RWPE2 (cell line): ENCODE measurements at regions not wholly inside any gene's neighbourhood (a gene's known extent, or its start where the extent isn't known, plus 50 kb on each side); places are given as distances from the start of the nearest gene placed in this dataset.
"Not testable (repeated sequence)": the region's sequence is repeated elsewhere in the genome, so short reads cannot be mapped to it uniquely, and the experiment has no call there.

Source experiments
- ATAC-seq: fragments of 200-7000 bp; cut with Tn5 transposase; 3 replicates; pipeline ENCODE4 v1.9.1; 2021; ENCODE audit warnings: low read depth
- DNase-seq: peaks from one replicate; pipeline ENCODE4 v3.0.0-alpha.2; 2020; ENCODE audit warnings: low spot score
- H3K27ac ChIP-seq: fragments of 450-650 bp; 2 replicates; pipeline ENCODE4 v1.5.1; 2017; ENCODE audit warnings: mild to moderate bottlenecking; ENCODE audit not compliant: poor library complexity, severe bottlenecking
- H3K27me3 ChIP-seq: fragments of 250-450 bp; sonication (Bioruptor Pico); 2 replicates; pipeline ENCODE4 v1.5.1; 2021; ENCODE audit warnings: mild to moderate bottlenecking, moderate library complexity; ENCODE audit not compliant: insufficient read depth, poor library complexity, severe bottlenecking
- H3K36me3 ChIP-seq: fragments of 250-450 bp; sonication (Bioruptor Pico); 2 replicates; pipeline ENCODE4 v1.5.1; 2020; ENCODE audit warnings: low read depth, mild to moderate bottlenecking, moderate library complexity
- H3K4me1 ChIP-seq: fragments of 250-450 bp; sonication (Bioruptor Pico); 2 replicates; pipeline ENCODE4 v1.5.1; 2021; ENCODE audit warnings: mild to moderate bottlenecking, moderate library complexity; ENCODE audit not compliant: insufficient read depth, poor library complexity, severe bottlenecking
- H3K4me3 ChIP-seq: fragments of 250-450 bp; sonication (Bioruptor Pico); 2 replicates; pipeline ENCODE4 v1.5.1; 2021; ENCODE audit warnings: mild to moderate bottlenecking, moderate library complexity; ENCODE audit not compliant: severe bottlenecking
- H3K9me3 ChIP-seq: fragments of 250-450 bp; sonication (Bioruptor Pico); 2 replicates; pipeline ENCODE4 v1.5.1; 2021; ENCODE audit warnings: mild to moderate bottlenecking, moderate library complexity; ENCODE audit not compliant: severe bottlenecking
- TF ChIP-seq, protein P1 (sequence below): fragments of 450-650 bp; IDR thresholded peaks from one replicate; pipeline ENCODE4 v1.5.1; 2017; ENCODE audit warnings: mild to moderate bottlenecking, moderate library complexity; ENCODE audit not compliant: poor library complexity, severe bottlenecking

DNA sequence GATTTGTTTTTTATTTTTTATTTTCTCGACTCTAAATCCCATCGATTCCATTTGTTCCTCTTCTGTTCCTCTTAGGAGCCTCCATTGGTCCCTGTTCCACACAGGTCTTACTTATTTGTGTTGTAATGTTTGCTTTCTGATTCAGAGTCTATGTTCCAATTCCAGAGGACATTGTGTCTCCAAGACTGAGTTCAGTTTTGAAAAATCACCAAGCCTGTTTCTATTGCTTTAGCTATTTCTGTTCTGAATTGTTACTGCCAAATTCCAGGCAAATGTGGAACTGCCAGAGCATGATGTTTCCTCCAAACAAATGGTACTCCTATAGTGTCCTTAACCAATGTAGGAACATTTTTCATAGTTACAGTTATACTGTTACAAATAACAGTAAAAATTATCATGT lies 270.9 kb upstream of the SPTLC3 start:
- H3K27me3 ChIP-seq: peaks cover 3% of the 10 kb centered on the region

DNA sequence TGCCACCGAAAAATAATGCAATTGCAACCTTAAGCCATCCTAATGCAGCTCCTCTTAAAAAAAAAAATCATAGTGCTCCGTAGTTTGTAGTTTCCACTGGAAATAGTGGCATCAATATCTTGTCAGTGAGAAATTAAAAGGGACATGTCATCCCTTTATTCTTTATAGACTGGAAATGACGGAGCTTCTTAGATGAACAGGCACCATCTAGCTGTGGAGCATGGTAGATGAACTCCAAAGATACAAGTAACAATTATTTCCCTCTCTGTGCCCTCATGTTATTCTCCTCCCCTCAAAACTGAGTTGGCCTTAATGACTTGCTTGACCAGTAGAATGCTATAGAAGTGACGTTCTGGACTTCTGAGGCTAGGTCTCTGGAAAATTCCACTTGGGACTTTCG lies 268.1 kb upstream of the SPTLC3 start:
- DNase-seq (no peak), ATAC-seq (no peak)
- Histone ChIP-seq H3K9me3 (no peaks in the 10 kb centered on the region), H3K36me3 (no peaks in the 10 kb centered on the region), H3K4me1 (no peaks in the 10 kb centered on the region), H3K27ac (no peak overlapping the region), H3K4me3 (no peak overlapping the region), H3K27me3 (peaks cover 3% of the 10 kb centered on the region)
- TF ChIP-seq, protein P1, sequence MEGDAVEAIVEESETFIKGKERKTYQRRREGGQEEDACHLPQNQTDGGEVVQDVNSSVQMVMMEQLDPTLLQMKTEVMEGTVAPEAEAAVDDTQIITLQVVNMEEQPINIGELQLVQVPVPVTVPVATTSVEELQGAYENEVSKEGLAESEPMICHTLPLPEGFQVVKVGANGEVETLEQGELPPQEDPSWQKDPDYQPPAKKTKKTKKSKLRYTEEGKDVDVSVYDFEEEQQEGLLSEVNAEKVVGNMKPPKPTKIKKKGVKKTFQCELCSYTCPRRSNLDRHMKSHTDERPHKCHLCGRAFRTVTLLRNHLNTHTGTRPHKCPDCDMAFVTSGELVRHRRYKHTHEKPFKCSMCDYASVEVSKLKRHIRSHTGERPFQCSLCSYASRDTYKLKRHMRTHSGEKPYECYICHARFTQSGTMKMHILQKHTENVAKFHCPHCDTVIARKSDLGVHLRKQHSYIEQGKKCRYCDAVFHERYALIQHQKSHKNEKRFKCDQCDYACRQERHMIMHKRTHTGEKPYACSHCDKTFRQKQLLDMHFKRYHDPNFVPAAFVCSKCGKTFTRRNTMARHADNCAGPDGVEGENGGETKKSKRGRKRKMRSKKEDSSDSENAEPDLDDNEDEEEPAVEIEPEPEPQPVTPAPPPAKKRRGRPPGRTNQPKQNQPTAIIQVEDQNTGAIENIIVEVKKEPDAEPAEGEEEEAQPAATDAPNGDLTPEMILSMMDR: no peak

More for the DNA sequence above, 270.9 kb upstream of the SPTLC3 start:
- H3K4me3 ChIP-seq: no peak overlapping the region
- H3K4me1 ChIP-seq: no peaks in the 10 kb centered on the region
- no peak overlapping the region for H3K27ac ChIP-seq
- H3K9me3 ChIP-seq: no peaks in the 10 kb centered on the region
- TF ChIP-seq, protein P1: no peak
- no peak for ATAC-seq
- no peaks in the 10 kb centered on the region for H3K36me3 ChIP-seq
- DNase-seq: no peak

DNA sequence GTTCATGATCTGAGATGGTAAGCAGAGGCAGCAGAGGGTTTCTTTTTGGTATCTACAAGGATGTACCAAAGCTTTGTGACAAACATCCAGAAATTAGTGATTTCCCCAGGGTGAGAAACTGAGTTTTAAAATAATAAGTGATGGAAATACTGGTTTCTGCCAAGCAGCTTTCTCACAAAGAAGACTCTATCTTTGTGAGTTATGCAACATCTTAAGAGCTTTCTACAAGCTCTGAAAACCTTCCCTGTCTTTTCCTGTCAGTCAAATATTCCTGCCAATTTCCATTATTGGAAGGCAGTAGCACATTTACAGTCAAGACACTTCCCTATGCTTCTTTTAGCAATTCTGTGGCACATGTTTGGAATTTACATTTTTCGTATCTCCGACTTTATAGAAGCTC lies 264.7 kb upstream of the SPTLC3 start:
- H3K27me3 ChIP-seq: peaks cover 3% of the 10 kb centered on the region
- H3K9me3 ChIP-seq: no peaks in the 10 kb centered on the region
- no peak overlapping the region for H3K27ac ChIP-seq
- TF ChIP-seq, protein P1: no peak
- H3K36me3 ChIP-seq: no peaks in the 10 kb centered on the region
- no peak for DNase-seq
- no peak overlapping the region for H3K4me3 ChIP-seq
- ATAC-seq: no peak
- no peaks in the 10 kb centered on the region for H3K4me1 ChIP-seq

DNA sequence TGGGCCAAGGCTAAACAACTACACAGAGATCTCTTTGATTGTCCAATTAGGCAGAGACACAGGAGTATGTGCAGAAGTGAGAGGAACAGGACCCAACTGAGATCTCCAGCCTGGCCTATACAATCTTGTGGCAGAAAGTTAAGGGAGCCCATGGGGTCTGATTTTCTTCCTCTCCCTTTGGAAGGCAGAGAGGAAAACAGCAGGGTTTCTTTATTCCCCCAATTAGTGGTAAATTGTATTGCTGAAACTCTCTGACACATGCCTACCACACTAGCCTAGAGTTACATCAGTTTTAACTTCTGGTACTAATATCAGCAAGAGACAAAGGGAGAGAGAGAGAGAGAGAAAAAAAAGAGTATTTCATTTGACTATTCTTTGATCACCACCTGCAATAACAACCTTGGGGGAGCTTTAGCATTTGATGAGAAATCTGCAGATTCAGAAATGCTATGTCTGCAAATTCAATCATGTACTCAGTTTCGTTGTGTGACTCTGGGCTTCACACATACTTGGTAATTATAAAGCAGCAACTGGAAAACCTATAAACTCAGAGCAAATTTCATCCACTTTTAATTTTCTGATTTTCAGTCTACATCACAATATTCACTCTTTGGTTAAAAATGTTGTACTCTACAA lies 260.3 kb upstream of the SPTLC3 start:
- Histone ChIP-seq H3K9me3 (no peaks in the 10 kb centered on the region), H3K4me1 (no peaks in the 10 kb centered on the region), H3K4me3 (no peak overlapping the region), H3K27ac (no peak overlapping the region), H3K36me3 (no peaks in the 10 kb centered on the region), H3K27me3 (peaks cover 5% of the 10 kb centered on the region)
- ATAC-seq (no peak), DNase-seq (no peak)
- TF ChIP-seq, protein P1: no peak

DNA sequence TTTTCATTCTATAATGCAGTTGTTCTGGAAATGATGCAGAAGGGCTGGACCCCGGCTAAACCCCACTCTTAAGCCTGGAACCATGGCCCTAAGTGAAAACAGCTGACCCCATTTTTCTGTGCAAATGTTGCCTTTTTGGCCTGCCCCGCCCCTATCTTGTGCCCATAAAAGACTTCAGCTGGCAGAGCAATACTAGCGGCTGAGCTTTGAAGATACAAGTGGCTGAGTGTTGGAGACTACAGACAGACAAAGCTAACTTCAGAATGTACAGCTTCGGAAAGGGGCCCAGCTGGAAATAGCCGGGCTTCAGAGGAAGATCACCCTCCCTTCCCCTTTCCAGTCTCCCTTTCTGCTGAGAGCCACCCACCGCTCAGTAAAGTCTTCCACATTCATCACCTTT lies 258.6 kb upstream of the SPTLC3 start:
- DNase-seq (no peak), ATAC-seq (no peak)
- H3K9me3 ChIP-seq: no peaks in the 10 kb centered on the region
- H3K4me3 ChIP-seq: no peak overlapping the region
- TF ChIP-seq, protein P1: no peak
- H3K36me3 ChIP-seq: no peaks in the 10 kb centered on the region
- peaks cover 5% of the 10 kb centered on the region for H3K27me3 ChIP-seq
- H3K4me1 ChIP-seq: no peaks in the 10 kb centered on the region
- no peak overlapping the region for H3K27ac ChIP-seq

DNA sequence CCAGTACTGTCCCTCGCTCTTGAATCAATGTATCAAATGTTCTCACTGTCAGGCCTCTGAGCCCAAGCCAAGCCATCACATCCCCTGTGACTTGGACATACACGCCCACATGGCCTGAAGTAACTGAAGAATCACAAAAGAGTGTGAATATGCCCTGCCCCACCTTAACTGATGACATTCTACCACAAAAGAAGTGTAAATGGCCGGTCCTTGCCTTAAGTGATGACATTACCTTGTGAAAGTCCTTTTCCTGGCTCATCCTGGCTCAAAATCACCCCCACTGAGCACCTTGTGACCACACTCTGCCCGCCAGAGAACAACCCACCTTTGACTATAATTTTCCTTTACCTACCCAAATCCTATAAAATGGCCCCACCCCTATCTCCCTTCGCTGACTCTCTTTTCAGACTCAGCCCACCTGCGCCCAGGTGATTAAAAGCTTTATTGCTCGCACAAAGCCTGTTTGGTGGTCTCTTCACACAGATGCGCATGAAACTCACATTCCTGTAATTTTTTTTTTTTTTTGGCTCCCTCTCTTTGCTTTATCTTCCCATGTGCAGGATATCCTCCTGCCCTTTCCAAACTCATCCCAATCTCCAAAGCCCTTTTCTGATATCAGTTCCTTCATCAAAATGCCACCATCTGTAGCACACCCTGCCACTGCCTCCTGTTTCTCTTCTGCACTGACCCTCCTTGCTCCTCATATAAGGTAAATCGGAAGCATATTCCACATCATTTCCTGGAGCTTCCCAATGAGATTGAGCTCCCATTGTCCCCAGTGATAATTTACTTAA lies 255.7 kb upstream of the SPTLC3 start:
- not testable (repeated sequence) for H3K4me1 ChIP-seq, H3K4me3 ChIP-seq, DNase-seq, H3K27ac ChIP-seq, ATAC-seq, H3K36me3 ChIP-seq, H3K9me3 ChIP-seq, H3K27me3 ChIP-seq

DNA sequence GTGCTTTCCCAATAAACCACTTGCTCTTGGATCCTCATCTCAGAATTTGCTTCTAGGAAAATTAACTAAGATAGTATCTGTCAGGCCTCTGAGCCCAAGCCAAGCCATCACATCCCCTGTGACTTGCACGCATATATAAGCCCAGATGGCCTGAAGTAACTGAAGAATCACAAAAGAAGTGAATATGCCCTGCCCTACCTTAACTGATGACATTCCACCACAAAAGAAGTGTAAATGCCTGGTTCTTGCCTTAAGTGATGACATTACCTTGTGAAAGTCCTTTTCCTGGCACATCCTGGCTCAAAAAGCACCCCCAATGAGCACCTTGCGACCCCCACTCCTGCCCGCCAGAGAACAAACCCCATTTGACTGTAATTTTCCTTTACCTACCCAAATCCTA lies 255.0 kb upstream of the SPTLC3 start:
- H3K36me3 ChIP-seq, H3K4me3 ChIP-seq, H3K9me3 ChIP-seq, H3K27me3 ChIP-seq, DNase-seq, H3K4me1 ChIP-seq, ATAC-seq, H3K27ac ChIP-seq: not testable (repeated sequence)
